HEK293 (cell line): ENCODE measurements at regions not wholly inside any gene's neighbourhood (a gene's known extent, or its start where the extent isn't known, plus 50 kb on each side); places are given as distances from the start of the nearest gene placed in this dataset.

Source experiments
- CTCF ChIA-PET: fragments of 350-600 bp; formaldehyde crosslinking; extraction: SDS; loops from one replicate; lab custom pipeline; 2021; ENCODE audit warnings: antibody characterized with exemption; lab: Yijun Ruan, JAX
- POLR2A ChIA-PET: fragments of 300-600 bp; formaldehyde crosslinking; extraction: SDS; loops from one replicate; lab custom pipeline; 2020; ENCODE audit warnings: antibody characterized with exemption, inconsistent platforms; lab: Yijun Ruan, JAX
- H3K27ac ChIP-seq: fragments of 200-500 bp; sonication (Bioruptor generic); 2 replicates; pipeline ENCODE4 v1.5.1; 2014; ENCODE audit warnings: low read depth, low read length, control low read depth, inconsistent platforms; ENCODE audit errors: extremely low read depth
- H3K36me3 ChIP-seq, 2 experiments: fragments of 200-500 bp in 1 of 2; sonication (Bioruptor generic) in 1 of 2; 1 replicate in 1 of 2; 2 replicates in 1 of 2; pipeline ENCODE4 v1.5.1; 2014 to 2017; ENCODE audit warnings: inconsistent platforms in 2 of 2, low read length in 2 of 2; ENCODE audit not compliant: control insufficient read depth in 2 of 2, insufficient read depth in 1 of 2
- H3K4me1 ChIP-seq: fragments of 200-500 bp; sonication (Bioruptor generic); 2 replicates; pipeline ENCODE4 v1.5.1; 2014; ENCODE audit warnings: mild to moderate bottlenecking, low read length, inconsistent platforms; ENCODE audit not compliant: control insufficient read depth, insufficient read depth
- H3K4me3 ChIP-seq: 2 replicates; pipeline ENCODE4 v1.5.1; 2011; ENCODE audit warnings: low read depth, mild to moderate bottlenecking, control low read depth, low read length, moderate library complexity
- H3K9me3 ChIP-seq: fragments of 200-500 bp; sonication (Bioruptor generic); 2 replicates; pipeline ENCODE4 v1.5.1; 2014; ENCODE audit warnings: low read depth, low read length, inconsistent platforms; ENCODE audit not compliant: control insufficient read depth, insufficient read depth
- GLIS2 ChIP-seq: fragments of 450-650 bp; formaldehyde crosslinking; IDR thresholded peaks from 2 replicates; pipeline ENCODE4 v1.5.1; 2016; ENCODE audit warnings: missing biosample characterization, missing genetic modification characterization
- HOXC10 ChIP-seq: sonication (generic); formaldehyde crosslinking; IDR thresholded peaks from 2 replicates; pipeline ENCODE4 v1.8.1; 2023; ENCODE audit warnings: mild to moderate bottlenecking, missing genetic modification reagents
- INSM2 ChIP-seq: fragments of 450-650 bp; formaldehyde crosslinking; IDR thresholded peaks from 2 replicates; pipeline ENCODE4 v1.5.1; 2016; ENCODE audit warnings: missing biosample characterization, missing genetic modification characterization
- PATZ1 ChIP-seq: fragments of 450-650 bp; formaldehyde crosslinking; IDR thresholded peaks from 2 replicates; pipeline ENCODE4 v1.5.1; 2016; ENCODE audit warnings: missing biosample characterization, missing genetic modification characterization
- SP7 ChIP-seq: fragments of 450-650 bp; formaldehyde crosslinking; IDR thresholded peaks from 2 replicates; pipeline ENCODE4 v1.5.1; 2016; ENCODE audit warnings: missing biosample characterization, missing genetic modification characterization
- TRIM28 ChIP-seq: IDR thresholded peaks from 2 replicates; pipeline ENCODE4 v1.6.1; 2011; ENCODE audit warnings: low read length, control low read depth, borderline replicate concordance
- WT1 ChIP-seq: fragments of 450-650 bp; formaldehyde crosslinking; IDR thresholded peaks from 2 replicates; pipeline ENCODE4 v1.5.1; 2016; ENCODE audit warnings: missing biosample characterization, missing genetic modification characterization
- ZBTB17 ChIP-seq: fragments of 450-650 bp; formaldehyde crosslinking; IDR thresholded peaks from 2 replicates; pipeline ENCODE4 v1.5.1; 2016; ENCODE audit warnings: missing biosample characterization, missing genetic modification characterization
- ZBTB48 ChIP-seq: fragments of 450-650 bp; formaldehyde crosslinking; IDR thresholded peaks from 2 replicates; pipeline ENCODE4 v1.5.1; 2016; ENCODE audit warnings: missing biosample characterization, missing genetic modification characterization
- ZEB2 ChIP-seq: fragments of 450-650 bp; formaldehyde crosslinking; IDR thresholded peaks from 2 replicates; pipeline ENCODE4 v1.5.1; 2016; ENCODE audit warnings: missing biosample characterization, missing genetic modification characterization
- ZFHX2 ChIP-seq: fragments of 450-650 bp; formaldehyde crosslinking; conservative IDR thresholded peaks from 2 replicates; pipeline ENCODE4 v1.5.1; 2016; ENCODE audit warnings: missing biosample characterization, missing genetic modification characterization
- ZFP37 ChIP-seq: fragments of 450-650 bp; formaldehyde crosslinking; IDR thresholded peaks from 2 replicates; pipeline ENCODE4 v1.5.1; 2016; ENCODE audit warnings: missing biosample characterization, missing genetic modification characterization
- ZNF114 ChIP-seq: fragments of 450-650 bp; formaldehyde crosslinking; IDR thresholded peaks from 2 replicates; pipeline ENCODE4 v1.5.0; 2017; ENCODE audit warnings: missing biosample characterization, missing genetic modification characterization
- ZNF155 ChIP-seq: fragments of 450-650 bp; formaldehyde crosslinking; IDR thresholded peaks from 2 replicates; pipeline ENCODE4 v1.5.1; 2016; ENCODE audit warnings: missing biosample characterization, missing genetic modification characterization
- ZNF223 ChIP-seq: fragments of 450-650 bp; formaldehyde crosslinking; IDR thresholded peaks from 2 replicates; pipeline ENCODE4 v1.5.1; 2016; ENCODE audit warnings: missing biosample characterization, missing genetic modification characterization
- ZNF366 ChIP-seq: fragments of 450-650 bp; formaldehyde crosslinking; conservative IDR thresholded peaks from 2 replicates; pipeline ENCODE4 v1.5.1; 2016; ENCODE audit warnings: missing biosample characterization, missing genetic modification characterization
- ZNF514 ChIP-seq: fragments of 450-650 bp; formaldehyde crosslinking; IDR thresholded peaks from 2 replicates; pipeline ENCODE4 v1.5.1; 2016; ENCODE audit warnings: missing biosample characterization, missing genetic modification characterization
- ZNF580 ChIP-seq: fragments of 450-650 bp; formaldehyde crosslinking; IDR thresholded peaks from 2 replicates; pipeline ENCODE4 v1.5.1; 2016; ENCODE audit warnings: missing biosample characterization, missing genetic modification characterization
- ZNF624 ChIP-seq: fragments of 450-650 bp; formaldehyde crosslinking; IDR thresholded peaks from 2 replicates; pipeline ENCODE4 v1.5.1; 2017; ENCODE audit warnings: missing biosample characterization, missing genetic modification characterization
- ZNF660 ChIP-seq: fragments of 450-650 bp; IDR thresholded peaks from 2 replicates; pipeline ENCODE4 v1.5.1; 2018; ENCODE audit warnings: missing biosample characterization, mild to moderate bottlenecking, missing genetic modification characterization
- ZNF664 ChIP-seq: fragments of 450-650 bp; formaldehyde crosslinking; IDR thresholded peaks from 2 replicates; pipeline ENCODE4 v1.5.1; 2016; ENCODE audit warnings: missing biosample characterization, missing genetic modification characterization
- TF ChIP-seq, protein P1 (sequence below): fragments of 450-650 bp; formaldehyde crosslinking; IDR thresholded peaks from 2 replicates; pipeline ENCODE4 v1.5.1; 2016; ENCODE audit warnings: missing biosample characterization, missing genetic modification characterization, low read depth
- TF ChIP-seq, protein P2 (sequence below): fragments of 450-650 bp; formaldehyde crosslinking; IDR thresholded peaks from 2 replicates; pipeline ENCODE4 v1.5.1; 2016; ENCODE audit warnings: missing biosample characterization, missing genetic modification characterization
- TF ChIP-seq, protein P3 (sequence below): fragments of 450-650 bp; IDR thresholded peaks from 2 replicates; pipeline ENCODE4 v1.5.1; 2018; ENCODE audit warnings: missing biosample characterization, mild to moderate bottlenecking, missing genetic modification characterization
- TF ChIP-seq, protein P4 (sequence below): sonication (generic); formaldehyde crosslinking; IDR thresholded peaks from 2 replicates; pipeline ENCODE4 v1.8.1; 2022; ENCODE audit warnings: mild to moderate bottlenecking, moderate library complexity, missing genetic modification reagents

DNA sequence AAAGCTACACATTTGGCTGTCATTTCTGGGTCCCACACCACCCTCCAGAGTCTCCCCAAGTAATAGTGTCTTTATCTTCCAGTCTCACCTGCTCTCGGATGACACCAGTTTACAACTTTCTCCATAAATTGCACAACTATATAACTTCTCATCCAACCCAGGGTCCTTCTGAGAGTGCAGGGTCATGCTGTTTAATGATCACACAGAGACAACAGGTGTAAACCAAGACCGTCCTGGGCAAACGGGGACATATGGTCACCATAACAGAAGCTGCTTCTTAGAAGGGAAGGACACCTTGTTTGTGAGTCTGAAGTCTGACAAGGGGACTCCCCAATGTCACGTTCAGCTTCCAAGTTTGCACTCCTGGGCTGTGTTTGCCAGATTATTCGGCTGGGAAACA lies 74.3 kb downstream of the MAP1LC3B2 start:
- POLR2A ChIA-PET: no interaction called here
- no peaks in the 10 kb centered on the region for H3K36me3 ChIP-seq
- H3K9me3 ChIP-seq: no peaks in the 10 kb centered on the region
- no peak overlapping the region for H3K4me3 ChIP-seq
- CTCF ChIA-PET: interaction anchor here (1.3 kb wide), 1 partner anchor 24 kb away, joined by 4 read pairs; no protein-coding TSS in a partner anchor
- peaks cover 8% of the 10 kb centered on the region for H3K4me1 ChIP-seq
- TF ChIP-seq HOXC10 (CRISPR knock-in tag): no peak
- TF ChIP-seq ZNF223: no peak
- TF ChIP-seq ZFHX2 (tag by site-specific recombination): no peak
- no peak for TF ChIP-seq ZNF155
- TF ChIP-seq TRIM28: no peak
- no peak for TF ChIP-seq ZNF580 (tag by site-specific recombination)
- TF ChIP-seq ZNF114: no peak
- TF ChIP-seq ZNF624: no peak
- no peak for TF ChIP-seq ZBTB48 (tag by site-specific recombination)
- TF ChIP-seq INSM2 (tag by site-specific recombination): no peak
- TF ChIP-seq GLIS2 (tag by site-specific recombination): no peak
- no peak for TF ChIP-seq ZFP37 (tag by site-specific recombination)
- H3K27ac ChIP-seq: no peak overlapping the region

GRCh38 chr12:116631619-116632018 lies 72.4 kb downstream of the MAP1LC3B2 start:
- TF ChIP-seq WT1 (tag by site-specific recombination) (peak; percentile 69), ZNF514 (tag by site-specific recombination) (no peak), SP7 (tag by site-specific recombination) (peak; percentile 29; the same call in 1 of the 2 replicates), ZNF660 (tag by site-specific recombination) (no peak), ZBTB48 (tag by site-specific recombination) (no peak), ZNF664 (tag by site-specific recombination) (no peak), ZEB2 (tag by site-specific recombination) (0 out of 2 replicates have a peak, but pooled peaks have one; percentile 39), ZNF580 (tag by site-specific recombination) (no peak), ZBTB17 (tag by site-specific recombination) (peak; percentile 35; the same call in 1 of the 2 replicates), PATZ1 (peak; percentile 43; the same call in 1 of the 2 replicates), ZNF366 (tag by site-specific recombination) (0 out of 2 replicates have a peak, but pooled peaks have one; percentile 33)
- TF ChIP-seq, protein P1, sequence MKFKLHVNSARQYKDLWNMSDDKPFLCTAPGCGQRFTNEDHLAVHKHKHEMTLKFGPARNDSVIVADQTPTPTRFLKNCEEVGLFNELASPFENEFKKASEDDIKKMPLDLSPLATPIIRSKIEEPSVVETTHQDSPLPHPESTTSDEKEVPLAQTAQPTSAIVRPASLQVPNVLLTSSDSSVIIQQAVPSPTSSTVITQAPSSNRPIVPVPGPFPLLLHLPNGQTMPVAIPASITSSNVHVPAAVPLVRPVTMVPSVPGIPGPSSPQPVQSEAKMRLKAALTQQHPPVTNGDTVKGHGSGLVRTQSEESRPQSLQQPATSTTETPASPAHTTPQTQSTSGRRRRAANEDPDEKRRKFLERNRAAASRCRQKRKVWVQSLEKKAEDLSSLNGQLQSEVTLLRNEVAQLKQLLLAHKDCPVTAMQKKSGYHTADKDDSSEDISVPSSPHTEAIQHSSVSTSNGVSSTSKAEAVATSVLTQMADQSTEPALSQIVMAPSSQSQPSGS (tag by site-specific recombination): peak; percentile 87
- TF ChIP-seq, protein P2, sequence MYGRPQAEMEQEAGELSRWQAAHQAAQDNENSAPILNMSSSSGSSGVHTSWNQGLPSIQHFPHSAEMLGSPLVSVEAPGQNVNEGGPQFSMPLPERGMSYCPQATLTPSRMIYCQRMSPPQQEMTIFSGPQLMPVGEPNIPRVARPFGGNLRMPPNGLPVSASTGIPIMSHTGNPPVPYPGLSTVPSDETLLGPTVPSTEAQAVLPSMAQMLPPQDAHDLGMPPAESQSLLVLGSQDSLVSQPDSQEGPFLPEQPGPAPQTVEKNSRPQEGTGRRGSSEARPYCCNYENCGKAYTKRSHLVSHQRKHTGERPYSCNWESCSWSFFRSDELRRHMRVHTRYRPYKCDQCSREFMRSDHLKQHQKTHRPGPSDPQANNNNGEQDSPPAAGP (tag by site-specific recombination): peak; percentile 18; the same call in 1 of the 2 replicates
- TF ChIP-seq, protein P3, sequence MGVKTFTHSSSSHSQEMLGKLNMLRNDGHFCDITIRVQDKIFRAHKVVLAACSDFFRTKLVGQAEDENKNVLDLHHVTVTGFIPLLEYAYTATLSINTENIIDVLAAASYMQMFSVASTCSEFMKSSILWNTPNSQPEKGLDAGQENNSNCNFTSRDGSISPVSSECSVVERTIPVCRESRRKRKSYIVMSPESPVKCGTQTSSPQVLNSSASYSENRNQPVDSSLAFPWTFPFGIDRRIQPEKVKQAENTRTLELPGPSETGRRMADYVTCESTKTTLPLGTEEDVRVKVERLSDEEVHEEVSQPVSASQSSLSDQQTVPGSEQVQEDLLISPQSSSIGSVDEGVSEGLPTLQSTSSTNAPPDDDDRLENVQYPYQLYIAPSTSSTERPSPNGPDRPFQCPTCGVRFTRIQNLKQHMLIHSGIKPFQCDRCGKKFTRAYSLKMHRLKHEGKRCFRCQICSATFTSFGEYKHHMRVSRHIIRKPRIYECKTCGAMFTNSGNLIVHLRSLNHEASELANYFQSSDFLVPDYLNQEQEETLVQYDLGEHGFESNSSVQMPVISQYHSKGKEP: 0 out of 2 replicates have a peak, but pooled peaks have one; percentile 10
- TF ChIP-seq, protein P4, sequence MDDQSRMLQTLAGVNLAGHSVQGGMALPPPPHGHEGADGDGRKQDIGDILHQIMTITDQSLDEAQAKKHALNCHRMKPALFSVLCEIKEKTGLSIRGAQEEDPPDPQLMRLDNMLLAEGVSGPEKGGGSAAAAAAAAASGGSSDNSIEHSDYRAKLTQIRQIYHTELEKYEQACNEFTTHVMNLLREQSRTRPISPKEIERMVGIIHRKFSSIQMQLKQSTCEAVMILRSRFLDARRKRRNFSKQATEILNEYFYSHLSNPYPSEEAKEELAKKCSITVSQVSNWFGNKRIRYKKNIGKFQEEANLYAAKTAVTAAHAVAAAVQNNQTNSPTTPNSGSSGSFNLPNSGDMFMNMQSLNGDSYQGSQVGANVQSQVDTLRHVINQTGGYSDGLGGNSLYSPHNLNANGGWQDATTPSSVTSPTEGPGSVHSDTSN (CRISPR knock-in tag): no peak
- Histone ChIP-seq H3K27ac (no peak overlapping the region), H3K36me3 (no peaks in the 10 kb centered on the region), H3K4me1 (peaks cover 9% of the 10 kb centered on the region), H3K4me3 (no peak overlapping the region), H3K9me3 (no peaks in the 10 kb centered on the region)
- CTCF ChIA-PET: interaction anchor here (0.6 kb wide), 2 partner anchors 9 to 708 kb away, joined by 3 to 4 read pairs; no protein-coding TSS in a partner anchor
- POLR2A ChIA-PET: interaction anchor here (0.6 kb wide), 1 partner anchor 355 kb away, joined by 4 read pairs; no protein-coding TSS in a partner anchor
